ENCODE measurements at regions not wholly inside any gene's neighbourhood (a gene's known extent, or its start where the extent isn't known, plus 50 kb on each side); places are given as distances from the start of the nearest gene placed in this dataset.

DNA sequence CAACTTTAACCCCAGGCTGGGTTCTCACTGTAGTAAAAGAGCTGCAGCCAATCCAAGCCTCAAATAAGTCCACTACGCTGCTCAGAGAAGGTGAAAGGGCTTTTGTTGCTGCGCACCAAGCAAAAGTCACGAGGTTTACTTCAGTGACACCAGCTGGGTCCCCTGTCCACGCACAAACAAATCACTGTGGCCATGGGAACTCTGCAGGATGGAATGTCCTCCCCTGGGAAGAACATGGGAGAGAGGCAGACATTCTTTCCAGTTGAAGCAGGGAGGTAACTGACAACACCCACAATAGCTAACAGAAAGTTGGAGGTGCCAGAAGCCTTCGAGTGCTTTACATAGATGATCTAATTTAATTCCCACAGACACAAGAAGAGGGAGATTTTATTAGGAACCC, 181.9 kb downstream of the PMP22 start:
- peak; percentile 64 for DNase-seq (ENCODE audit: extremely low spot score)
- H3K36me3 ChIP-seq = no peaks in the 10 kb centered on the region
- peaks cover 0 to 3% (median 0%) of the 10 kb centered on the region in 4 donors for H3K9me3 ChIP-seq
- H3K4me3 ChIP-seq = no peak overlapping the region
- intact Hi-C loops (cut with DNase I) = no loop called here
- TF ChIP-seq POLR2A (IDR thresholded peaks at IDR 0.05; ENCODE audit: low read depth) (no peak), EP300 (IDR thresholded peaks at IDR 0.05) (no peak), POLR2AphosphoS5 (IDR thresholded peaks at IDR 0.05) (no peak)
- TF ChIP-seq, protein P1, sequence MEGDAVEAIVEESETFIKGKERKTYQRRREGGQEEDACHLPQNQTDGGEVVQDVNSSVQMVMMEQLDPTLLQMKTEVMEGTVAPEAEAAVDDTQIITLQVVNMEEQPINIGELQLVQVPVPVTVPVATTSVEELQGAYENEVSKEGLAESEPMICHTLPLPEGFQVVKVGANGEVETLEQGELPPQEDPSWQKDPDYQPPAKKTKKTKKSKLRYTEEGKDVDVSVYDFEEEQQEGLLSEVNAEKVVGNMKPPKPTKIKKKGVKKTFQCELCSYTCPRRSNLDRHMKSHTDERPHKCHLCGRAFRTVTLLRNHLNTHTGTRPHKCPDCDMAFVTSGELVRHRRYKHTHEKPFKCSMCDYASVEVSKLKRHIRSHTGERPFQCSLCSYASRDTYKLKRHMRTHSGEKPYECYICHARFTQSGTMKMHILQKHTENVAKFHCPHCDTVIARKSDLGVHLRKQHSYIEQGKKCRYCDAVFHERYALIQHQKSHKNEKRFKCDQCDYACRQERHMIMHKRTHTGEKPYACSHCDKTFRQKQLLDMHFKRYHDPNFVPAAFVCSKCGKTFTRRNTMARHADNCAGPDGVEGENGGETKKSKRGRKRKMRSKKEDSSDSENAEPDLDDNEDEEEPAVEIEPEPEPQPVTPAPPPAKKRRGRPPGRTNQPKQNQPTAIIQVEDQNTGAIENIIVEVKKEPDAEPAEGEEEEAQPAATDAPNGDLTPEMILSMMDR (IDR thresholded peaks at IDR 0.05) = no peak
- WGBS = 52% methylated on average over 5 of the region's 5 CpGs
- peaks cover 0 to 6% (median 0%) of the 10 kb centered on the region in 4 donors for H3K4me1 ChIP-seq
- no peak overlapping the region for H3K27ac ChIP-seq (replicated peaks in 1 of 4)
- peaks cover 0 to 63% (median 0%) of the 10 kb centered on the region in 4 donors for H3K27me3 ChIP-seq

DNA sequence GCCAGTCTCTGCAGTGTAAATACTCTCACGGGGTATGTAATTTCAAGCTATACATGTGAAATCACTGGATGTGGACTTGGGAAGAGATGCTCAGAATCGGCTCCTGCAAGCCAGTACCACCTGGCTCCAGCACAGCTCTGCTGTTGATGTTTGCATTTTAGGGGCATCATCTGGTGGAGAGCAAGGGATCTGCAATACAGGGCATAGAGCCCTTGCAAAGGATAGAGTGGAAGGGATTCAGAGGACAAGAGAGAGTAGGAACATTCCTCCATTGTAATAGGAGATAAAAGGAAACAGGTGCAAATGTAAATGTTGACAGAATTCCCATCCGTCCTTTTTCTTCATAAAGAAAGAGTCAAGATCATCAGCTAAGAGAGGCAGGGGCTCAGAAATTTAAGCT, 184.1 kb downstream of the PMP22 start:
- Histone ChIP-seq H3K4me1 (peaks cover 0 to 6% (median 0%) of the 10 kb centered on the region in 4 donors), H3K27ac (replicated peaks in 1 of 4) (no peak overlapping the region), H3K27me3 (peaks cover 0 to 43% (median 0%) of the 10 kb centered on the region in 4 donors), H3K36me3 (no peaks in the 10 kb centered on the region), H3K9me3 (peaks cover 0 to 3% (median 0%) of the 10 kb centered on the region in 4 donors), H3K4me3 (no peak overlapping the region)
- 76% methylated on average over 3 of the region's 3 CpGs for WGBS
- intact Hi-C loops (cut with DNase I) = no loop called here
- no peak for TF ChIP-seq POLR2AphosphoS5 (IDR thresholded peaks at IDR 0.05)
- no peak for TF ChIP-seq EP300 (IDR thresholded peaks at IDR 0.05)
- no peak for TF ChIP-seq POLR2A (IDR thresholded peaks at IDR 0.05; ENCODE audit: low read depth)
- TF ChIP-seq, protein P1 (IDR thresholded peaks at IDR 0.05) = no peak
- DNase-seq (ENCODE audit: extremely low spot score) = peak; percentile 81

DNA sequence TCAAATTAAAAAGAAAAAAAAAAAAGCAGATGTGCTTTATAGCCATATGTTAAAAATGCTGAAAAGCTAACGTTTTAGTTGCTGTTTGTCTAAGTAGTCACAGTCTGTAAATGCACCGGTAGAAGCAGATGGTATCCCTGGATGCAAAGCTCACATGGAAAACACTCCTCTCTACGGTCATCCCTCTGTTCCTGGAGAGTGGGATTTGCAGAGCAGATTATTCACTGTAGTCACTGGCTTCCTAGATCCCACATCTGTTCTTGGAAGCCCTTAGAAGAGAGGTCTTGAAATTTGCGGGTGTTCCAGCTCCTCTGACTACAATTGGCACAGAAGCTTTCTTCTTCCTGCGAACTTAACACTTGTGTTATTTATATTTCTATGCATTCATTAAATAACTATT, 186.6 kb downstream of the PMP22 start:
- Histone ChIP-seq H3K36me3 (no peaks in the 10 kb centered on the region), H3K27me3 (peaks cover 0 to 33% (median 0%) of the 10 kb centered on the region in 4 donors), H3K27ac (replicated peaks in 1 of 4) (no peak overlapping the region), H3K4me3 (no peak overlapping the region), H3K9me3 (no peaks in the 10 kb centered on the region), H3K4me1 (peaks cover 0 to 6% (median 0%) of the 10 kb centered on the region in 4 donors)
- intact Hi-C loops (cut with DNase I) = no loop called here
- TF ChIP-seq POLR2A (IDR thresholded peaks at IDR 0.05; ENCODE audit: low read depth) (no peak), POLR2AphosphoS5 (IDR thresholded peaks at IDR 0.05) (no peak), EP300 (IDR thresholded peaks at IDR 0.05) (no peak)
- TF ChIP-seq, protein P1 (IDR thresholded peaks at IDR 0.05) = no peak
- DNase-seq (ENCODE audit: extremely low spot score) = peak; percentile 39
- WGBS = 52% methylated on average over 5 of the region's 5 CpGs

DNA sequence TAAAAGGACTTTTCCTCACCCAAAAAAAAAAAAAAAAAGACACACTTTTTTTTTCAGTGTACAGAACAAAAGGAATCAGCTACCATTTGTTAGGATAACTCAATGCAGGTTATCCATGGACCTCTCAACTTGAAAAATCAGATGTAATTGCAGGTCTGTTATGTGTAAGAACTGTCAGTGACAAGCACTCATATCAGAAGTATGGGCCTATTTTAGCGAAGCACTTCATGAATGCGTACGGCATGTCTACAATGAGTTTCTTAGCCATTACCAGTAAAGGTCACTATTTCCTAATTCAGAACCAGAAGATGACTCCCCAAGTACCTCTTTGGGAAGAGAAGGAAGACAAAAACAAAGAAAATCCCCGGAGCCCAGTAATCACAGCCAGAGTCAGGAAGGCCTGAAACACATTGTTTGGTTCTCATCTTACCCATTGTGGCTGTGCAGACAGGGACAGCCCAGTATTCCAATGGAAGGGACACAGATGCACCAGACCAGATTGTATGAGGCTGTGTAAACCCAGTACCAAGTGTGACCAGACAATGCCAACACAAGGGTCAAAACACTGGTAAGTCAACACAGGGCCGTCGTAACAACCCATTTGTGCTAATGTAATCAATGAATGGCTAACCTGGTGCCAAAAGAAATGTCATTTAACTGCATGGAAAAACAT, 188.0 kb downstream of the PMP22 start:
- intact Hi-C loops (cut with DNase I) = no loop called here
- Histone ChIP-seq H3K4me3 (no peak overlapping the region), H3K27me3 (peaks cover 0 to 24% (median 0%) of the 10 kb centered on the region in 4 donors), H3K27ac (replicated peaks in 1 of 4) (no peak overlapping the region), H3K4me1 (no peaks in the 10 kb centered on the region), H3K36me3 (no peaks in the 10 kb centered on the region), H3K9me3 (no peaks in the 10 kb centered on the region)
- no peak for TF ChIP-seq EP300 (IDR thresholded peaks at IDR 0.05)
- TF ChIP-seq, protein P1 (IDR thresholded peaks at IDR 0.05) = no peak
- TF ChIP-seq POLR2AphosphoS5 (IDR thresholded peaks at IDR 0.05) = no peak
- no peak for TF ChIP-seq POLR2A (IDR thresholded peaks at IDR 0.05; ENCODE audit: low read depth)
- WGBS = 81% methylated on average over 6 of the region's 6 CpGs
- peak; percentile 10 for DNase-seq (ENCODE audit: extremely low spot score)

All from esophagus muscularis mucosa (tissue), 4 donors.